A673 (cell line): ENCODE measurements at regions not wholly inside any gene's neighbourhood (a gene's known extent, or its start where the extent isn't known, plus 50 kb on each side); places are given as distances from the start of the nearest gene placed in this dataset.
A peak's percentile ranks its signal among the peaks of the same experiment; 100 is the strongest.

Source experiments
- BruUV-seq: library from RNA; stranded (reverse); fragments of 400-500 nt; replicated peaks from 2 replicates; lab custom pipeline; 2021; lab: Mats Ljungman, UMichigan
- CTCF ChIA-PET: fragments of 300-600 bp; sonication (Branson Sonifier 250); formaldehyde crosslinking; loops from one replicate; lab custom pipeline; 2022; ENCODE audit warnings: antibody characterized with exemption; lab: Charles Lee
- POLR2A ChIA-PET: fragments of 300-600 bp; sonication (Branson Sonifier 250); formaldehyde crosslinking; loops from one replicate; lab custom pipeline; 2022; ENCODE audit warnings: antibody characterized with exemption; ENCODE audit not compliant: low non-redundant PET; lab: Charles Lee
- DNase-seq: peaks from one replicate; pipeline ENCODE4 v3.0.0-alpha.2; 2015; ENCODE audit warnings: low spot score
- H3K27ac ChIP-seq: fragments of 200-600 bp; sonication (generic); 2 replicates; pipeline ENCODE4 v1.5.1; 2016; ENCODE audit warnings: mixed run types, low read depth, mild to moderate bottlenecking, mixed read lengths, antibody characterized with exemption, low read length; ENCODE audit not compliant: poor library complexity, severe bottlenecking
- H3K27me3 ChIP-seq: fragments of 200-600 bp; sonication (generic); replicated peaks from 2 replicates; pipeline ENCODE4 v1.6.1; 2017; ENCODE audit warnings: mixed run types, low read depth, mild to moderate bottlenecking, mixed read lengths, antibody characterized with exemption, low read length; ENCODE audit not compliant: insufficient read depth, poor library complexity
- H3K36me3 ChIP-seq: fragments of 200-600 bp; sonication (generic); 2 replicates; pipeline ENCODE4 v1.6.1; 2016; ENCODE audit warnings: mixed run types, mild to moderate bottlenecking, mixed read lengths, antibody characterized with exemption, low read length; ENCODE audit not compliant: insufficient read depth, poor library complexity, severe bottlenecking
- H3K4me1 ChIP-seq: fragments of 200-600 bp; sonication (generic); 2 replicates; pipeline ENCODE4 v1.6.1; 2017; ENCODE audit warnings: mixed run types, mild to moderate bottlenecking, mixed read lengths, antibody characterized with exemption, low read length; ENCODE audit not compliant: insufficient read depth, poor library complexity, severe bottlenecking
- H3K4me3 ChIP-seq: fragments of 200-600 bp; sonication (generic); 2 replicates; pipeline ENCODE4 v1.5.1; 2016; ENCODE audit warnings: low read depth, mixed run types, mild to moderate bottlenecking, mixed read lengths, low read length; ENCODE audit not compliant: poor library complexity, severe bottlenecking
- H3K9me3 ChIP-seq: fragments of 200-600 bp; sonication (generic); 2 replicates; pipeline ENCODE4 v1.6.1; 2016; ENCODE audit warnings: mixed run types, low read depth, mild to moderate bottlenecking, mixed read lengths, antibody characterized with exemption, low read length; ENCODE audit not compliant: poor library complexity, severe bottlenecking
- CTCF ChIP-seq: fragments of 300-800, 200-600 bp; sonication (generic); conservative IDR thresholded peaks from 2 replicates; pipeline ENCODE4 v1.5.1; 2017; ENCODE audit warnings: low read depth, mild to moderate bottlenecking, antibody characterized with exemption, low read length, moderate library complexity, mixed read lengths
- EZH2 ChIP-seq: fragments of 200-600 bp; sonication (generic); IDR thresholded peaks from 2 replicates; pipeline ENCODE4 v1.6.1; 2017; ENCODE audit warnings: borderline replicate concordance, low read depth, mild to moderate bottlenecking, mixed read lengths, antibody characterized with exemption, low read length; ENCODE audit not compliant: poor library complexity, severe bottlenecking
- intact Hi-C: fragments of 100-400 bp; cut with micrococcal nuclease; formaldehyde crosslinking; loops from one replicate; pipeline ENCODE4 v1.10.0; 2022; ENCODE audit not compliant: unreplicated experiment

DNA sequence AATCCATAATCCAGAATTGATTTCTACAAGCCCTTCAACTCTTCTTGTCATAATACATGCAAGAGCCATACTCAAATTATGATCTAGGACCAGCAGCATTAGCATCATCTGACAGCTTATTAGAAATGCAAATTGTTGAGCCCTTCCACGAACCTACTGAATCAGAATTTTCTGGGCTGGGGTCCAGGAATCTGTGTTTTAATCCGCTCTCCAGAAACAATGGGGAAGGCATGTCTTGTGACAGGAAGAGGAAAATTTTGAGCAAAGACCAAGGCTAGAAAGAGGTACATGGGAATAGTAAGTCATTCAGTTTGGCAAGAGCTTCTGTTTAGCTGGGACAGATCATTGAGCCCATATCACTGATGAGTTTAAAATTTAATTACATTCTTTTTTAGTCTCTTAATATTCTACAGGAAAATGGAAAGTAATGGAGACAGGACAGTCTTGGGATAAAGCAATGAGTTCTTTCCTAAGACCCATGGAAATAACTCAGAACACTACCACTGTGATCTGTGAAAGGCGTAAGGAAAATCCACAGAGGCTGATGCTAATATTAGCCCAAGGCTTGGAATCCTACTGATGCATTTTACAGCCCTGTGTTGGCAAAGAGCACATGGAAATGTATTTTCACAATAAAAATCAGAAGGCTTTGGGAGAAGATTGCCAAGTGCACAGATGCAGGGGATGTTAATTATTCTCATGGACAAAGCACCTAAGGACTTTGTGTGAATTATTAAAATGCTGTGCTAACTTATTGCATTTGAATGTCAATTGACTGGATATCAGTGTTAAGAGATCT, 73.7 kb upstream of the STK32A start:
- DNase-seq: peak; percentile 49
- Histone ChIP-seq H3K36me3 (no peaks in the 10 kb centered on the region), H3K27ac (no peak overlapping the region), H3K9me3 (no peaks in the 10 kb centered on the region), H3K4me1 (peaks cover 5% of the 10 kb centered on the region), H3K27me3 (no peaks in the 10 kb centered on the region), H3K4me3 (no peak overlapping the region)
- POLR2A ChIA-PET: interaction anchor here (0.6 kb wide), 1 partner anchor 138 kb away, joined by 3 read pairs; no protein-coding TSS in a partner anchor
- intact Hi-C loops: no loop called here
- CTCF ChIA-PET: no interaction called here
- BruUV-seq: no TSS peak
- TF ChIP-seq CTCF (no peak), EZH2 (no peak)

GRCh38 chr5:147162740-147163139, 72.1 kb upstream of the STK32A start:
- no peaks in the 10 kb centered on the region for H3K9me3 ChIP-seq
- ChIA-PET CTCF (no interaction called here), POLR2A (no interaction called here)
- no peak overlapping the region for H3K27ac ChIP-seq
- DNase-seq: no peak
- no peaks in the 10 kb centered on the region for H3K36me3 ChIP-seq
- BruUV-seq: no TSS peak
- no peaks in the 10 kb centered on the region for H3K27me3 ChIP-seq
- TF ChIP-seq CTCF (no peak), EZH2 (no peak)
- H3K4me1 ChIP-seq: peaks cover 5% of the 10 kb centered on the region
- intact Hi-C loops: no loop called here
- no peak overlapping the region for H3K4me3 ChIP-seq

DNA sequence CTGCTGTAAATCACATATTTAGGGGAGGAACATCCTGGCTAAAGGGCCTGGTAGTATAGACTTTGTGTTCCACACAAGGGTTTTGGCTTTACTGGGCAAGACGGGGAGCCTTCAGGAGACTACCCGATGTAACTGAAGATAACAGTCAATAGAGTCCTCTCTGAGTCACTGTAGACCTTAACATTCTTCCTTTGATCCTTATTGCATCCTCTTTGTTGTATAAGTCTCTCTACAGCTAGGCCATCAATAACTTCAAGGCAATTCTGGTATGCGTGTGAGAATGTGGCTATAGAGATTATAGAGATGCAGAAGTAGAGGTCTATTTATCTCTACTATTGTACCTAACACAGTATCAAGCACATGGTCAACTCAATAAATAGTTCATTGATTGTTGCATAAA, 67.3 kb upstream of the STK32A start:
- DNase-seq: no peak
- CTCF ChIA-PET: no interaction called here
- BruUV-seq: no TSS peak
- intact Hi-C loops: no loop called here
- Histone ChIP-seq H3K4me3 (no peak overlapping the region), H3K27ac (no peak overlapping the region), H3K4me1 (no peaks in the 10 kb centered on the region), H3K27me3 (peaks cover 3% of the 10 kb centered on the region), H3K36me3 (no peaks in the 10 kb centered on the region), H3K9me3 (no peaks in the 10 kb centered on the region)
- TF ChIP-seq CTCF: no peak
- no peak for TF ChIP-seq EZH2
- POLR2A ChIA-PET: no interaction called here
